MM.1S (cell line): ENCODE measurements at regions not wholly inside any gene's neighbourhood (a gene's known extent, or its start where the extent isn't known, plus 50 kb on each side); places are given as distances from the start of the nearest gene placed in this dataset.

Experiments
- DNase-seq: peaks from one replicate; pipeline ENCODE4 v3.0.0-alpha.2; 2015
- H2AFZ ChIP-seq: fragments of 300-600 bp; sonication (generic); 2 replicates; pipeline ENCODE4 v1.6.0; 2016; ENCODE audit warnings: antibody characterized with exemption, low read length
- H3F3A ChIP-seq: fragments of 300-600 bp; sonication (generic); 2 replicates; pipeline ENCODE4 v1.6.1; 2016; ENCODE audit warnings: mild to moderate bottlenecking, antibody characterized with exemption, low read length, moderate library complexity, mixed read lengths; ENCODE audit not compliant: insufficient read depth
- H3K27ac ChIP-seq: fragments of 300-600 bp; sonication (generic); 2 replicates; pipeline ENCODE4 v1.5.1; 2016; ENCODE audit warnings: mild to moderate bottlenecking, low read length
- H3K27me3 ChIP-seq: fragments of 300-600 bp; sonication (generic); replicated peaks from 2 replicates; pipeline ENCODE4 v1.6.0; 2016; ENCODE audit warnings: low read length; ENCODE audit not compliant: insufficient read depth
- H3K36me3 ChIP-seq: fragments of 300-600 bp; sonication (generic); replicated peaks from 2 replicates; pipeline ENCODE4 v1.6.1; 2016; ENCODE audit warnings: mild to moderate bottlenecking, low read length, mixed read lengths; ENCODE audit not compliant: insufficient read depth
- H3K4me1 ChIP-seq: fragments of 300-600 bp; sonication (generic); 2 replicates; pipeline ENCODE4 v1.6.1; 2016; ENCODE audit warnings: low read length, mixed read lengths
- H3K4me2 ChIP-seq: fragments of 300-600 bp; sonication (generic); 2 replicates; pipeline ENCODE4 v1.6.0; 2016; ENCODE audit warnings: low read depth, low read length
- H3K4me3 ChIP-seq: fragments of 300-600 bp; sonication (generic); 2 replicates; pipeline ENCODE4 v1.5.1; 2016; ENCODE audit warnings: low read length, mixed read lengths
- H3K79me2 ChIP-seq: fragments of 300-600 bp; sonication (generic); 2 replicates; pipeline ENCODE4 v1.6.1; 2016; ENCODE audit warnings: mixed run types, low read length, mixed read lengths
- H3K9ac ChIP-seq: fragments of 300-600 bp; sonication (generic); 2 replicates; pipeline ENCODE4 v1.6.1; 2016; ENCODE audit warnings: low read length, mixed read lengths
- H3K9me2 ChIP-seq: fragments of 300-600 bp; sonication (generic); replicated peaks from 2 replicates; pipeline ENCODE4 v1.6.1; 2016; ENCODE audit warnings: mild to moderate bottlenecking, low read length, mixed read lengths; ENCODE audit not compliant: insufficient read depth
- H3K9me3 ChIP-seq: fragments of 300-600 bp; sonication (generic); replicated peaks from 2 replicates; pipeline ENCODE4 v1.6.1; 2016; ENCODE audit warnings: mild to moderate bottlenecking, low read length, mixed read lengths; ENCODE audit not compliant: insufficient read depth
- H4K20me1 ChIP-seq: fragments of 300-600 bp; sonication (generic); 2 replicates; pipeline ENCODE4 v1.6.1; 2016; ENCODE audit warnings: mild to moderate bottlenecking, low read length, moderate library complexity, mixed read lengths; ENCODE audit not compliant: insufficient read depth
- EZH2 ChIP-seq: fragments of 300-600 bp; sonication (generic); optimal IDR thresholded peaks from 2 replicates; pipeline ENCODE3; 2017; ENCODE audit warnings: low read depth, mild to moderate bottlenecking, antibody characterized with exemption, low read length, mixed read lengths
- EZH2phosphoT487 ChIP-seq: fragments of 300-600 bp; sonication (generic); IDR thresholded peaks from 2 replicates; pipeline ENCODE4 v1.6.1; 2018; ENCODE audit warnings: antibody characterized with exemption, low read length
- TF ChIP-seq, protein P1 (sequence below): fragments of 300-600 bp; sonication (generic); IDR thresholded peaks from 2 replicates; pipeline ENCODE4 v1.5.1; 2016; ENCODE audit warnings: antibody characterized with exemption, low read length, mixed read lengths

DNA sequence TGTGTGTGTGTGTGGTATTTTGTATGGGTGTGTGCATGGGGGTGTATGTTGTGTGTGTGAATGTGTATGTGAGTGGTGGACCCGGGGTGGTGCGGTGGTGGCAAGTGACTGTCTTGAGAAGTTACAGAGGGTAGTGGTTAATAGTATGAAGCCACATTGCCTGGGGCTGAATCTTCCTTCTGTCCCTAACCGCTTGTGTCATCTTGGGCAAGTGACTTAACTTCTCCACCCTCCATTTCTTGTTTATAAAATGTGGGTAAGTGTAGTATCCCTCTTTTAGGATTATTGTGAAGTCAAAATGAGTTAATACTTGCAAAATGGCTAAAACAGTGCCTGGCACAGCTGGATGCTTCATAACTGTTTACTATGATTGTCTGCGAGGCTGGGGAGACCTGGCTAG lies 63.5 kb downstream of the MYCN start:
- no peak overlapping the region for H2AFZ ChIP-seq
- no peaks in the 10 kb centered on the region for H3K27me3 ChIP-seq
- no peak for DNase-seq
- no peak overlapping the region for H3K9ac ChIP-seq
- no peaks in the 10 kb centered on the region for H3K9me2 ChIP-seq
- H3K79me2 ChIP-seq = no peaks in the 10 kb centered on the region
- H3K4me3 ChIP-seq = no peak overlapping the region
- H3F3A ChIP-seq = no peaks in the 10 kb centered on the region
- H3K27ac ChIP-seq = no peak overlapping the region
- no peaks in the 10 kb centered on the region for H3K36me3 ChIP-seq
- no peaks in the 10 kb centered on the region for H3K4me1 ChIP-seq
- TF ChIP-seq EZH2 (no peak), EZH2phosphoT487 (no peak)
- TF ChIP-seq, protein P1, sequence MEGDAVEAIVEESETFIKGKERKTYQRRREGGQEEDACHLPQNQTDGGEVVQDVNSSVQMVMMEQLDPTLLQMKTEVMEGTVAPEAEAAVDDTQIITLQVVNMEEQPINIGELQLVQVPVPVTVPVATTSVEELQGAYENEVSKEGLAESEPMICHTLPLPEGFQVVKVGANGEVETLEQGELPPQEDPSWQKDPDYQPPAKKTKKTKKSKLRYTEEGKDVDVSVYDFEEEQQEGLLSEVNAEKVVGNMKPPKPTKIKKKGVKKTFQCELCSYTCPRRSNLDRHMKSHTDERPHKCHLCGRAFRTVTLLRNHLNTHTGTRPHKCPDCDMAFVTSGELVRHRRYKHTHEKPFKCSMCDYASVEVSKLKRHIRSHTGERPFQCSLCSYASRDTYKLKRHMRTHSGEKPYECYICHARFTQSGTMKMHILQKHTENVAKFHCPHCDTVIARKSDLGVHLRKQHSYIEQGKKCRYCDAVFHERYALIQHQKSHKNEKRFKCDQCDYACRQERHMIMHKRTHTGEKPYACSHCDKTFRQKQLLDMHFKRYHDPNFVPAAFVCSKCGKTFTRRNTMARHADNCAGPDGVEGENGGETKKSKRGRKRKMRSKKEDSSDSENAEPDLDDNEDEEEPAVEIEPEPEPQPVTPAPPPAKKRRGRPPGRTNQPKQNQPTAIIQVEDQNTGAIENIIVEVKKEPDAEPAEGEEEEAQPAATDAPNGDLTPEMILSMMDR = no peak
- no peaks in the 10 kb centered on the region for H3K9me3 ChIP-seq
- no peak overlapping the region for H3K4me2 ChIP-seq
- H4K20me1 ChIP-seq = no peaks in the 10 kb centered on the region

- TF ChIP-seq, protein P1 = no peak
- no peak for TF ChIP-seq EZH2phosphoT487
- no peak for TF ChIP-seq EZH2
- no peak for DNase-seq
- Histone ChIP-seq H3F3A (no peaks in the 10 kb centered on the region), H3K27me3 (no peaks in the 10 kb centered on the region), H3K79me2 (no peaks in the 10 kb centered on the region), H2AFZ (no peak overlapping the region), H3K9me2 (no peaks in the 10 kb centered on the region), H3K9ac (no peak overlapping the region), H3K36me3 (no peaks in the 10 kb centered on the region), H4K20me1 (no peaks in the 10 kb centered on the region), H3K9me3 (no peaks in the 10 kb centered on the region), H3K4me1 (no peaks in the 10 kb centered on the region), H3K4me2 (no peak overlapping the region), H3K4me3 (no peak overlapping the region), H3K27ac (no peak overlapping the region)
These were observed 62.8 kb downstream of the MYCN start for GRCh38 chr2:16003152-16003551.

DNA sequence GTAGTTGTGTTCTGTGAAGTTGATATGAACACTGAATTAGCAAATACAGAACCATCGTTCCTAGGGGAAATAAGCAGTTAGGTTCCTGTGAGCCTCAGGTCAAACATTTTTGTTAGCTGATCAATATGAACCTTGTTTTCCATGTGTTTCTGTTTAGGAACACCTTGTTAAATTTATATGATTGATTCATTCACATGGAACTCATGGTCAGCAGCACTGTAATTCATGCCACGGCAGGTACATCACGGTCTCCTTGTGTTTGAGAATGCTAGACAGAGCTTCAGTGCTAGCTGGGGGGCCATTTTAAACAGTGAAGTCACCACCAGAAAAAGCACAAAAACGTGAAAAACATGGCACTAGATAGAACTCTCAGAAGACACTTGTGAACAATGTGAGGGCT lies 62.2 kb downstream of the MYCN start:
- TF ChIP-seq, protein P1 = no peak
- TF ChIP-seq EZH2 (no peak), EZH2phosphoT487 (no peak)

More for the DNA sequence above, 62.2 kb downstream of the MYCN start:
- Histone ChIP-seq H3F3A (no peaks in the 10 kb centered on the region), H3K9ac (no peak overlapping the region), H3K9me3 (no peaks in the 10 kb centered on the region), H3K79me2 (no peaks in the 10 kb centered on the region), H3K4me3 (no peak overlapping the region), H3K27ac (no peak overlapping the region), H3K4me1 (no peaks in the 10 kb centered on the region), H2AFZ (no peak overlapping the region), H3K9me2 (no peaks in the 10 kb centered on the region), H3K4me2 (no peak overlapping the region), H3K27me3 (no peaks in the 10 kb centered on the region), H4K20me1 (no peaks in the 10 kb centered on the region), H3K36me3 (no peaks in the 10 kb centered on the region)
- DNase-seq = no peak
